ENCODE measurements at regions not wholly inside any gene's neighbourhood (a gene's known extent, or its start where the extent isn't known, plus 50 kb on each side); places are given as distances from the start of the nearest gene placed in this dataset.

DNA sequence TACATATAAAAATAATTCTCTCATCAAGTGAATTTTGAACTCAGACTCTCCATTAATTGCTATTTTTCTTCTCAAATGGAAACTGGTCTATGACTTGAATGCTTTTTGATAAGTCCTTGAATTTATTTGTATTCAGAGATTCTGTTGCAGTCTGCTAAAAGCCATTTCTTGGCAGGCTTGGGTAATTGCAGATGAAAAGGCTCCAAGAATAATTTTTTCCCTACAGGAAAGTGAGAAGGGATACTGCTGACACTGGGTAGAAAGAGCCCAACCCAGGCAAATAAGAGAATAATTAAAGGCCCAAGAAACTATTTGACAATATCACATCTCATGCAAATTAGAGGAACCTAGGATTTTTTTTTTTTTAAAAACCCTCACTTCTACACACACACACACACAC, 246.5 kb upstream of the DDI1 start:
- TF ChIP-seq ZNF396 (CRISPR knock-in tag; IDR thresholded peaks at IDR 0.05; ENCODE audit: borderline replicate concordance) (no peak), ZNF416 (CRISPR knock-in tag; IDR thresholded peaks at IDR 0.05) (no peak), GABPB1 (CRISPR knock-in tag; IDR thresholded peaks at IDR 0.05) (no peak), TP53 (CRISPR knock-in tag; IDR thresholded peaks at IDR 0.05) (no peak), SMAD3 (CRISPR knock-in tag; IDR thresholded peaks at IDR 0.05; ENCODE audit: borderline replicate concordance) (no peak), MXD4 (CRISPR knock-in tag; IDR thresholded peaks at IDR 0.05; ENCODE audit: borderline replicate concordance) (no peak), CREM (CRISPR knock-in tag; IDR thresholded peaks at IDR 0.05) (no peak), SMAD4 (CRISPR knock-in tag; IDR thresholded peaks at IDR 0.05) (no peak), RELA (CRISPR knock-in tag; IDR thresholded peaks at IDR 0.05; ENCODE audit: borderline replicate concordance) (no peak), NFE2L1 (CRISPR knock-in tag; IDR thresholded peaks at IDR 0.05) (no peak), ETV6 (CRISPR knock-in tag; IDR thresholded peaks at IDR 0.05) (no peak), IRF2 (CRISPR knock-in tag; IDR thresholded peaks at IDR 0.05; ENCODE audit: borderline replicate concordance, low read depth) (no peak), TEAD4 (CRISPR knock-in tag; IDR thresholded peaks at IDR 0.05) (no peak)
- TF ChIP-seq, protein P1, sequence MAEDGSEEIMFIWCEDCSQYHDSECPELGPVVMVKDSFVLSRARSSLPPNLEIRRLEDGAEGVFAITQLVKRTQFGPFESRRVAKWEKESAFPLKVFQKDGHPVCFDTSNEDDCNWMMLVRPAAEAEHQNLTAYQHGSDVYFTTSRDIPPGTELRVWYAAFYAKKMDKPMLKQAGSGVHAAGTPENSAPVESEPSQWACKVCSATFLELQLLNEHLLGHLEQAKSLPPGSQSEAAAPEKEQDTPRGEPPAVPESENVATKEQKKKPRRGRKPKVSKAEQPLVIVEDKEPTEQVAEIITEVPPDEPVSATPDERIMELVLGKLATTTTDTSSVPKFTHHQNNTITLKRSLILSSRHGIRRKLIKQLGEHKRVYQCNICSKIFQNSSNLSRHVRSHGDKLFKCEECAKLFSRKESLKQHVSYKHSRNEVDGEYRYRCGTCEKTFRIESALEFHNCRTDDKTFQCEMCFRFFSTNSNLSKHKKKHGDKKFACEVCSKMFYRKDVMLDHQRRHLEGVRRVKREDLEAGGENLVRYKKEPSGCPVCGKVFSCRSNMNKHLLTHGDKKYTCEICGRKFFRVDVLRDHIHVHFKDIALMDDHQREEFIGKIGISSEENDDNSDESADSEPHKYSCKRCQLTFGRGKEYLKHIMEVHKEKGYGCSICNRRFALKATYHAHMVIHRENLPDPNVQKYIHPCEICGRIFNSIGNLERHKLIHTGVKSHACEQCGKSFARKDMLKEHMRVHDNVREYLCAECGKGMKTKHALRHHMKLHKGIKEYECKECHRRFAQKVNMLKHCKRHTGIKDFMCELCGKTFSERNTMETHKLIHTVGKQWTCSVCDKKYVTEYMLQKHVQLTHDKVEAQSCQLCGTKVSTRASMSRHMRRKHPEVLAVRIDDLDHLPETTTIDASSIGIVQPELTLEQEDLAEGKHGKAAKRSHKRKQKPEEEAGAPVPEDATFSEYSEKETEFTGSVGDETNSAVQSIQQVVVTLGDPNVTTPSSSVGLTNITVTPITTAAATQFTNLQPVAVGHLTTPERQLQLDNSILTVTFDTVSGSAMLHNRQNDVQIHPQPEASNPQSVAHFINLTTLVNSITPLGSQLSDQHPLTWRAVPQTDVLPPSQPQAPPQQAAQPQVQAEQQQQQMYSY (CRISPR knock-in tag; IDR thresholded peaks at IDR 0.05), result no peak
- TF ChIP-seq, protein P2, sequence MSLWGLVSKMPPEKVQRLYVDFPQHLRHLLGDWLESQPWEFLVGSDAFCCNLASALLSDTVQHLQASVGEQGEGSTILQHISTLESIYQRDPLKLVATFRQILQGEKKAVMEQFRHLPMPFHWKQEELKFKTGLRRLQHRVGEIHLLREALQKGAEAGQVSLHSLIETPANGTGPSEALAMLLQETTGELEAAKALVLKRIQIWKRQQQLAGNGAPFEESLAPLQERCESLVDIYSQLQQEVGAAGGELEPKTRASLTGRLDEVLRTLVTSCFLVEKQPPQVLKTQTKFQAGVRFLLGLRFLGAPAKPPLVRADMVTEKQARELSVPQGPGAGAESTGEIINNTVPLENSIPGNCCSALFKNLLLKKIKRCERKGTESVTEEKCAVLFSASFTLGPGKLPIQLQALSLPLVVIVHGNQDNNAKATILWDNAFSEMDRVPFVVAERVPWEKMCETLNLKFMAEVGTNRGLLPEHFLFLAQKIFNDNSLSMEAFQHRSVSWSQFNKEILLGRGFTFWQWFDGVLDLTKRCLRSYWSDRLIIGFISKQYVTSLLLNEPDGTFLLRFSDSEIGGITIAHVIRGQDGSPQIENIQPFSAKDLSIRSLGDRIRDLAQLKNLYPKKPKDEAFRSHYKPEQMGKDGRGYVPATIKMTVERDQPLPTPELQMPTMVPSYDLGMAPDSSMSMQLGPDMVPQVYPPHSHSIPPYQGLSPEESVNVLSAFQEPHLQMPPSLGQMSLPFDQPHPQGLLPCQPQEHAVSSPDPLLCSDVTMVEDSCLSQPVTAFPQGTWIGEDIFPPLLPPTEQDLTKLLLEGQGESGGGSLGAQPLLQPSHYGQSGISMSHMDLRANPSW (CRISPR knock-in tag; conservative IDR thresholded peaks at IDR 0.05; ENCODE audit: low read depth), result no peak
- TF ChIP-seq, protein P3, sequence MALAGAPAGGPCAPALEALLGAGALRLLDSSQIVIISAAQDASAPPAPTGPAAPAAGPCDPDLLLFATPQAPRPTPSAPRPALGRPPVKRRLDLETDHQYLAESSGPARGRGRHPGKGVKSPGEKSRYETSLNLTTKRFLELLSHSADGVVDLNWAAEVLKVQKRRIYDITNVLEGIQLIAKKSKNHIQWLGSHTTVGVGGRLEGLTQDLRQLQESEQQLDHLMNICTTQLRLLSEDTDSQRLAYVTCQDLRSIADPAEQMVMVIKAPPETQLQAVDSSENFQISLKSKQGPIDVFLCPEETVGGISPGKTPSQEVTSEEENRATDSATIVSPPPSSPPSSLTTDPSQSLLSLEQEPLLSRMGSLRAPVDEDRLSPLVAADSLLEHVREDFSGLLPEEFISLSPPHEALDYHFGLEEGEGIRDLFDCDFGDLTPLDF (CRISPR knock-in tag; IDR thresholded peaks at IDR 0.05), result no peak
- TF ChIP-seq, protein P4, sequence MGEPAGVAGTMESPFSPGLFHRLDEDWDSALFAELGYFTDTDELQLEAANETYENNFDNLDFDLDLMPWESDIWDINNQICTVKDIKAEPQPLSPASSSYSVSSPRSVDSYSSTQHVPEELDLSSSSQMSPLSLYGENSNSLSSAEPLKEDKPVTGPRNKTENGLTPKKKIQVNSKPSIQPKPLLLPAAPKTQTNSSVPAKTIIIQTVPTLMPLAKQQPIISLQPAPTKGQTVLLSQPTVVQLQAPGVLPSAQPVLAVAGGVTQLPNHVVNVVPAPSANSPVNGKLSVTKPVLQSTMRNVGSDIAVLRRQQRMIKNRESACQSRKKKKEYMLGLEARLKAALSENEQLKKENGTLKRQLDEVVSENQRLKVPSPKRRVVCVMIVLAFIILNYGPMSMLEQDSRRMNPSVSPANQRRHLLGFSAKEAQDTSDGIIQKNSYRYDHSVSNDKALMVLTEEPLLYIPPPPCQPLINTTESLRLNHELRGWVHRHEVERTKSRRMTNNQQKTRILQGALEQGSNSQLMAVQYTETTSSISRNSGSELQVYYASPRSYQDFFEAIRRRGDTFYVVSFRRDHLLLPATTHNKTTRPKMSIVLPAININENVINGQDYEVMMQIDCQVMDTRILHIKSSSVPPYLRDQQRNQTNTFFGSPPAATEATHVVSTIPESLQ (CRISPR knock-in tag; IDR thresholded peaks at IDR 0.05), result no peak
- TF ChIP-seq, protein P5, sequence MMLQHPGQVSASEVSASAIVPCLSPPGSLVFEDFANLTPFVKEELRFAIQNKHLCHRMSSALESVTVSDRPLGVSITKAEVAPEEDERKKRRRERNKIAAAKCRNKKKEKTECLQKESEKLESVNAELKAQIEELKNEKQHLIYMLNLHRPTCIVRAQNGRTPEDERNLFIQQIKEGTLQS (CRISPR knock-in tag; conservative IDR thresholded peaks at IDR 0.05), result no peak
- Mint-ChIP-seq H3K27ac (no peak overlapping the region), H3K4me3 (no peak overlapping the region), H3K9me3 (peaks cover 42% of the 10 kb centered on the region), H3K4me1 (no peaks in the 10 kb centered on the region), H3K36me3 (peaks cover 28% of the 10 kb centered on the region), H3K27me3 (ENCODE audit: low read depth) (no peaks in the 10 kb centered on the region)
- CTCF ChIA-PET, result no interaction called here
- no peak for DNase-seq (ENCODE audit: low spot score)
- POLR2A ChIA-PET, result no interaction called here
- no peak for ATAC-seq
